ENCODE measurements at regions not wholly inside any gene's neighbourhood (a gene's known extent, or its start where the extent isn't known, plus 50 kb on each side); places are given as distances from the start of the nearest gene placed in this dataset.

DNA sequence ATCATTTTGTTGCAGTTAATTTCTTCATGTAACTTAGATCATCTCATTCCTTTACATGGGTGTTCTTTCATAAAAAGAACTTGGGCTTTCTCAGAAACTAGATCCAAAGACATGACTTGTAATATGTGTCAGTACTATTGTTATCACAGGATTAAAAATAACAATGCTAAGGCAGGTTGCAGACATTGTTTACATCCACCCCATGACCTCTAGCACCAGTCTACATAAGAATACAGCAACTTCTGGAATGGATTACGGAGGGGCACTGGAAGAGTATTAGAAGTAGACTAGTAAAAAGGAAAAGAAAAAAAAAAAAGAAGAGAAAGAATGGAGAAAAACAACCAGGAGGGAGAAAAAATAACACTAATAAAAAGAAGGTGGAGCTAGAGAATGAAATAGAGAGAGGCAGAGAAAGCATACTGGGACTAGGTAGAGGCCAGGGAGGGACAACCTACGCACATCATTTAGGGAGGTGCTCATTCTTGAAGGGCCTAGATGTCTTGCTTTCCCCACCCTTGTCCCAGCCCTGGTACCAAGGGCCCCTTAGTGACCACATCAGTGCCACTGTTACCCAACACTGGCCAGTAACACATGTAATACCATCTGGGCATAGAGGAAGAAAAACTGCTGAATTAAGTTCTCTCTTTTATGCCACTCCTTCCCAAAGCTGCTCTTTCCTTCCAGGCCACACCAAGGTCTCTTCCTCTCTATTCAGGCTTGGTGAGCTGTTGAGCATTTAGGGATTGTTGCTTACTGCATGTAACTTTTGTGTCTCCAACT, 70.6 kb upstream of the KLF7 start:
- no peak overlapping the region for H3K4me3 ChIP-seq (ENCODE audit: low read depth, low read length)
- no peaks in the 10 kb centered on the region for H3K9me3 ChIP-seq (ENCODE audit: control insufficient read depth, insufficient read depth, low read depth, low read length)
- no peak overlapping the region for H3K27ac ChIP-seq (ENCODE audit: low read depth, low read length)
- no peaks in the 10 kb centered on the region for H3K36me3 ChIP-seq (ENCODE audit: control insufficient read depth, insufficient read depth, low read length)
- H3K9ac ChIP-seq (ENCODE audit: low read length) = no peak overlapping the region
- no peaks in the 10 kb centered on the region; the same call in none of the 2 replicates for H3K4me1 ChIP-seq (ENCODE audit: control insufficient read depth, insufficient read depth, low read length)
- no peaks in the 10 kb centered on the region for H3K27me3 ChIP-seq (ENCODE audit: control insufficient read depth, insufficient read depth, low read length)

DNA sequence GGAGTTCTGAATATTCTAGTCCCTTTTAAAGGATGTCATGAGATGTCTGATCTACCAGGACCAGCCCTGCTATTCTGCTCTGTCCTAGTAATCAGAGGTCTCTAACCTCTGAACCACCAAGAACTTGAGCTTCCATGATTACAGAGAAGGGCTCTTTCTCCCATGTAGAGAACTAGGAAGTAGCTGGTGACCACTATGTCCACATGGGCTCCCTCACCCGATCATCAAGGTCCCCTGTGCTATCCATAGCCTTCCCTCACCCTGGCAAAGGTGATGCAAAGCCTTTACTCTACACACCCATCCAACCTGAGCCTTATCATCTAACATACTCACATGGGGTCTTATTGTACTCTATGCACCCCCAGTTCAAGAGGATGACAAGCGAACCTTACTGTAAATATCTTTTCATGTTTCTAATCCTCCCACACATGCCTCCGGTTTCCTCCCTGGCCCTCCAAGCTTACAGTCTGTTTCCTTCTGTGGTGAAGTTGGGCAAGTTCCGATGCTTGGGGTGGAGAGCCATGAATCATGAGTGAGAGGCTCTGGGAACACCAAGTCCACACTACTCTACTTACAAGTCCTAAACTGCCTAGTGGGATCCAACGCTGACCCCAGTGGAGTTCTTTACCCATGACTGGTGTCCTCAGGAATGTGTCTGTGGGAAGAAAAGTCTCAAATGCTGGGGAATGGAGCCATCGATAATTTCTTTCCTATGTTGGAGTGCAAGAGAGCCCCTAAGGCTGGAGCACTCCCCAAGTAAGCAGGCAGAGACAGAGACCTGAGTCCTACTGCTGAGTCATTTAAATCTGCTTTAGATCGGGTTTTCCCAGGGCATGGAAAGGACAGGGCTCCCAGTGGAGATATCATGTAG, 73.3 kb upstream of the KLF7 start:
- Histone ChIP-seq H3K9ac (ENCODE audit: low read length) (no peak overlapping the region), H3K4me1 (ENCODE audit: control insufficient read depth, insufficient read depth, low read length) (no peaks in the 10 kb centered on the region; the same call in none of the 2 replicates), H3K9me3 (ENCODE audit: control insufficient read depth, insufficient read depth, low read depth, low read length) (no peaks in the 10 kb centered on the region), H3K36me3 (ENCODE audit: control insufficient read depth, insufficient read depth, low read length) (no peaks in the 10 kb centered on the region), H3K27ac (ENCODE audit: low read depth, low read length) (no peak overlapping the region), H3K27me3 (ENCODE audit: control insufficient read depth, insufficient read depth, low read length) (no peaks in the 10 kb centered on the region), H3K4me3 (ENCODE audit: low read depth, low read length) (no peak overlapping the region)

DNA sequence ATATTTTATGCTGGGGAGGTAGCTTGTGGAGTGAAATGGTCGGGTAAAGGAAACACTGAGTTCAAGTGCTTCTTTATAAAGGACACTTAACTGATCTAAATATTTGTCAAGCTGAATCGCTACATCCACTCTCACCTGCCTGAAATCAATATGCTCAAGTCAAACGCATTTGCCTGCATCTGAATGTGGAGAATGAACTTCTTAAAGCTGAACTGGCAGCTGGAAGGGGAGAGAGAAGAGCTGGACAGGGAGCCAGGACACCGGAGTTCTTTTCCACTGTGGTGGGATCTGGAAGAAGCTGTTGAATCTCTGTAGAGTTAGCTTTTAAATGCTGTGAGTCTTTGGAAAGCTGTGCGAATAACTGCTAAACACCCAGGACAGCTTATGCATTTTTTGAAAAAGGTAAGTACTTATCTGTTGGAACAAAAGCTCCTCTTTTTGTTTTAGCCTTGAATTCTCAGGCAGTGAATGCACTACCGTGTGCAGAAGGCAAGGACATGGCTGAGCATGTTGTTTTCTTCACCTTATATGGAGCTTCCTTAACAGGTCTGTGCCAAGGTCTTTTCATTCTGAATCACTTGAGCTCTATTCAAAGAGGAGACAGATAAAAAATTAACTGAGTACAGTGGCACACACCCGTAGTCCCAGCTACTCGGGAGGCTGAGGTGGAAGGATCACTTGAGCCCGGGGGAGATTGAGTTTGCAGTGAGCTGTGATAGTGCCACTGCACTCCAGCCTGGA, 74.2 kb upstream of the KLF7 start:
- H3K4me3 ChIP-seq (ENCODE audit: low read depth, low read length) = no peak overlapping the region
- H3K27ac ChIP-seq (ENCODE audit: low read depth, low read length) = no peak overlapping the region
- H3K36me3 ChIP-seq (ENCODE audit: control insufficient read depth, insufficient read depth, low read length) = no peaks in the 10 kb centered on the region
- H3K4me1 ChIP-seq (ENCODE audit: control insufficient read depth, insufficient read depth, low read length) = no peaks in the 10 kb centered on the region; the same call in none of the 2 replicates
- no peaks in the 10 kb centered on the region for H3K9me3 ChIP-seq (ENCODE audit: control insufficient read depth, insufficient read depth, low read depth, low read length)
- H3K9ac ChIP-seq (ENCODE audit: low read length) = no peak overlapping the region
- H3K27me3 ChIP-seq (ENCODE audit: control insufficient read depth, insufficient read depth, low read length) = no peaks in the 10 kb centered on the region

DNA sequence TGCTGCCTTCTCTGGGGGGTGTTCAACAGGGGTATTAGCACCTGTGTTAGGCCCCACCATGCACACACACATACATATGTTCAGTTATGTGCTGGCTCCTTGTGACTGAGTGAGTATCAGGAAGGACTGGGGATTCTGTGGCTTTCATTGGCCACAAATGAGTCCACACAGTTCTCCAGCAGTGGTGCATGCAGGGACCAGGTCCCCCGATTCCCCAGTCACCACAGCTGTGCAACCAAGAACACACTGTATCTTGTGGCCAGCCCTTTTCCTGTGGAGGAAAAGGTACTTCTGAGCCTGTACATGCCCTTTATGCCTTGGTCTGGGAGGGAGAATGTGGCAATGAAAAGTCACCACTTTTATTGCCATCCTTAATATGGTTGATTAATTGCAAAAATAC, 74.9 kb upstream of the KLF7 start:
- no peak overlapping the region for H3K4me3 ChIP-seq (ENCODE audit: low read depth, low read length)
- H3K9ac ChIP-seq (ENCODE audit: low read length) = no peak overlapping the region
- H3K4me1 ChIP-seq (ENCODE audit: control insufficient read depth, insufficient read depth, low read length) = peaks cover 6% of the 10 kb centered on the region
- H3K36me3 ChIP-seq (ENCODE audit: control insufficient read depth, insufficient read depth, low read length) = no peaks in the 10 kb centered on the region
- H3K27me3 ChIP-seq (ENCODE audit: control insufficient read depth, insufficient read depth, low read length) = no peaks in the 10 kb centered on the region
- no peaks in the 10 kb centered on the region for H3K9me3 ChIP-seq (ENCODE audit: control insufficient read depth, insufficient read depth, low read depth, low read length)
- H3K27ac ChIP-seq (ENCODE audit: low read depth, low read length) = no peak overlapping the region

DNA sequence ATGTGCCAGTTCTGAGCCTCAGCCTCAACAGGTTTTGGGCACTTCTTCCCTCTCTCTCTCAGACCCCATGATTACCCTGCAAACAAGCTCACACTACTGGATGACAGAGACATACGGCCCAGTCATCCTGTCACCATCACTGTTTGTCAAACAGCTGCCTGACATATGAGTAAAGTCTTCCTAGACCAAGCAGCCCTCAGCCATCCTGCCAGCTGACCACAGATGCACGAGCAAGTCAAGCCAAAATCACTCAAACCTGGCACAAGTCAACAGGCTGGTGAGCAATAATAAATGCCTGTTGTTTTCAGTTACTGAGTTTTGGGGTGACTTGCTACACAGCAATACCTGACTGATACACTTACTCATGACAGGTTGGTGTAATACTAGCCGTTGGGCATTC, 75.5 kb upstream of the KLF7 start:
- Histone ChIP-seq H3K27ac (ENCODE audit: low read depth, low read length) (no peak overlapping the region), H3K27me3 (ENCODE audit: control insufficient read depth, insufficient read depth, low read length) (no peaks in the 10 kb centered on the region)

DNA sequence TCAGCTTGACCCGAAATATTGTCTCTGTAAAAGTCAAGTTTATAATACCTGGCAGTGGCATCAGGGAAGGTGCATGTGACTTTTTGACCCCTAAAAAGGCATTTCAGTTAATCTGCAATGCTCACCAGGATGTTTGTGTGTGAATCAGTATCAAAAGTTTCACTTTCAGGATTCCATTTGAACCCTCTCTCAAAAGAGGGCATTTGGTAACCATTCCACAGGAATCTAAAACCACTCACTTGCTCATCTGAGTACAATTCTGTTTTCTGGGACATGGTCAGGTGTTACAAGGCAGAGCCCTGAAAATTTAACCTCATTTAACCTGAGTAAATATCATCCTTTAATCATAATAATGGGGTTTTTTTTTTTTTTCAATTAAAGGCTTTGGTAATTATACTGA, 77.9 kb upstream of the KLF7 start:
- Histone ChIP-seq H3K4me1 (ENCODE audit: control insufficient read depth, insufficient read depth, low read length) (peaks cover 13% of the 10 kb centered on the region), H3K27ac (ENCODE audit: low read depth, low read length) (no peak overlapping the region)

More for the DNA sequence above, 75.5 kb upstream of the KLF7 start:
- Histone ChIP-seq H3K36me3 (ENCODE audit: control insufficient read depth, insufficient read depth, low read length) (no peaks in the 10 kb centered on the region), H3K4me1 (ENCODE audit: control insufficient read depth, insufficient read depth, low read length) (peaks cover 11% of the 10 kb centered on the region), H3K9me3 (ENCODE audit: control insufficient read depth, insufficient read depth, low read depth, low read length) (no peaks in the 10 kb centered on the region), H3K9ac (ENCODE audit: low read length) (no peak overlapping the region), H3K4me3 (ENCODE audit: low read depth, low read length) (no peak overlapping the region)

DNA sequence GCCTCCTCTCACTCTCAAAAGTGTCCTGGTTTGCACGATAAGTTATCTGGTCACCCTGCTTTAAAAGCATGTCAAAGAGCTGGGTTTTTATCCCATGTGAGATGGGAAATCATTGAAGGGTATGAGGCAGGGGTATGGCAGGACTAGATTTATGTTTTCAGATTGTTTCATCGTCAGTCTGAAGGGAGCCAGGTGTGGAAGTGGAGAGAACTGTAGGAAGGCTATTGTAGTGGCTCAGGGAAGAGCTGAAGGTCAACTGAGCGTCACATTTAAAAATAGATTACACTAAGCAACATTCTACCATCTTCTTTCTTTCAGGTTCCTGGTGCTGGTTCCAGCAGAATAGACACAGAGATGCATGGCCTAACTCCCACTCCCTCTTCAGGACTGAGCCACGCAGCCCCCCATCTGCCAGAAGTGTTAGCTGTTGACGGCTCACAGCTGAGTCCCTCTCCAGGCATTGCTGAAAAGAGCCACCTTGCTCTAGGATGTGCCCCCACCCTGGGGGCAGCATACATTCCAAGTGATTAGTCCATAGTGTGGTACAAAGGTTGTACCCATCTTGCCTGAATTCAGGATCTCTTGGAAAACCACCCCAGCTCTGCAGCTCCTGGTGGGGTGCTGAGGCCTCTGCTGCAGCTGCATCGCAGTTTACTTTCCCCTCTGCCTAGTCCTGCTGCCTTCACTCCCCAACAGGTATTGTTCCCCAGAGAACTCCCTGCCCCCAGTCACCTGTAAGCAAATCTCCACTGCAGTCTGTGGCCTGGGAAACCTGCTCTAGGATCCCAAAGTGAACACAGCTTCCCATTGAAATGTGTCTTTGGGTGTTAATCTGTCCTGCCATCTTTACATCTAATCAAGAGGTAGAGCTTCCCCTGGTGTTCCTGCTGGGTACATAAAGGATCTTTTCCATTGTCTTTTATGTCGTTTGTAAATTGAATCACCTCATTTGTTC, 79.5 kb upstream of the KLF7 start:
- H3K4me3 ChIP-seq (ENCODE audit: low read depth, low read length) = no peak overlapping the region
- H3K4me1 ChIP-seq (ENCODE audit: control insufficient read depth, insufficient read depth, low read length) = peaks cover 13% of the 10 kb centered on the region
- no peak overlapping the region for H3K9ac ChIP-seq (ENCODE audit: low read length)
- H3K9me3 ChIP-seq (ENCODE audit: control insufficient read depth, insufficient read depth, low read depth, low read length) = no peaks in the 10 kb centered on the region
- no peak overlapping the region for H3K27ac ChIP-seq (ENCODE audit: low read depth, low read length)
- H3K27me3 ChIP-seq (ENCODE audit: control insufficient read depth, insufficient read depth, low read length) = no peaks in the 10 kb centered on the region
- no peaks in the 10 kb centered on the region for H3K36me3 ChIP-seq (ENCODE audit: control insufficient read depth, insufficient read depth, low read length)

More for the DNA sequence above, 77.9 kb upstream of the KLF7 start:
- Histone ChIP-seq H3K9me3 (ENCODE audit: control insufficient read depth, insufficient read depth, low read depth, low read length) (no peaks in the 10 kb centered on the region), H3K4me3 (ENCODE audit: low read depth, low read length) (no peak overlapping the region), H3K36me3 (ENCODE audit: control insufficient read depth, insufficient read depth, low read length) (no peaks in the 10 kb centered on the region), H3K9ac (ENCODE audit: low read length) (no peak overlapping the region), H3K27me3 (ENCODE audit: control insufficient read depth, insufficient read depth, low read length) (no peaks in the 10 kb centered on the region)

DNA sequence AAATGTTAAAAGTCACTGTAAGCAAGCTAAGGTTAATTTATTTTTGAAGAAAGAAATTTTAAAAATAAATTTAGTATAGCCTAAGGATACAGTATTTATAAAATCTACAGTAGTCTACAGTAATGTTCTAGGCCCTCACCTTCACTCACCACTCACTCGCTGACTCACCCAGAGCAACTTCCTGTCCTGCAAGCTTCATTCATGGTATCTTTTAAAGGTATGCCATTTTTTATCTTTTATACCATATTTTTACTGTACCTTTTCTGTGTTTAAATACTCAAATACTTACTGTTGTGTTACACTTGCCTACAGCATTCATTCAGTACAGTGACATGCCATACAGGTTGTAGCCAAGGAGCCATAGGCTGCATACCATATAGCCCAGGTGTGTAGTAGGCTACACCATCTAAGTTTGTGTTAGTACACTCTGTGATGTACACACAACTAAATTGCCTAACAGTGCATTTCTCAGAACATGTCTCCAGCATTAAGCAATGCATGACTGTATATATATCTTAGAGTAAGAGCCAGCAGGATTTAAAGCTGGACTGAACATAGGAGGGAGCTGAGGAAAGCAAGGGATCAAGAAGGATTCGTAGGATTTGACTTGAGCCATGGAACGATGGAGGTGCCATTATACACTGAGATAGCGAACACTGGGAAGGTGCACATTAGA, 83.1 kb upstream of the KLF7 start:
- Histone ChIP-seq H3K36me3 (ENCODE audit: control insufficient read depth, insufficient read depth, low read length) (no peaks in the 10 kb centered on the region), H3K4me3 (ENCODE audit: low read depth, low read length) (no peak overlapping the region), H3K9me3 (ENCODE audit: control insufficient read depth, insufficient read depth, low read depth, low read length) (no peaks in the 10 kb centered on the region), H3K27me3 (ENCODE audit: control insufficient read depth, insufficient read depth, low read length) (no peaks in the 10 kb centered on the region), H3K9ac (ENCODE audit: low read length) (no peak overlapping the region), H3K4me1 (ENCODE audit: control insufficient read depth, insufficient read depth, low read length) (peaks cover 19% of the 10 kb centered on the region), H3K27ac (ENCODE audit: low read depth, low read length) (no peak overlapping the region)

DNA sequence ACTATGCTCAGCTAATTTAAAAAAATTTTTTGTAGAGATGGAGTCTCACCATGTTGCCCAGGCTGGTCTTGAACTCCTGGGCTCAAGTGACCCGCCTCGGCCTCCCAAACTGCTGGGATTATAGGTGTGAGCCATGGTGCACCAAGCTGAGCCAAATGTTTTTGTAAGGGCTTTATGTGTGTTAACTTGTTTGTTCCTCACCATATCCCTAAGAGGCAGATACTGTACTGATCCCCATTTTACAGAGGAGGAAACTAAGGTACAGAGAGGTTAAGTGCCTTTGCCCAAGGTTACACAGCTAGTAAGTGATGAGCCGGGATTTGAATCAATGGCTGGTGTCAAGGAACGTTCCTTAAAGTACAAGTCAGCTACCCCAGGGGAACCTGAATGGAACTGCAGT, 85.3 kb upstream of the KLF7 start:
- Histone ChIP-seq H3K36me3 (ENCODE audit: control insufficient read depth, insufficient read depth, low read length) (no peaks in the 10 kb centered on the region), H3K4me3 (ENCODE audit: low read depth, low read length) (no peak overlapping the region), H3K27me3 (ENCODE audit: control insufficient read depth, insufficient read depth, low read length) (no peaks in the 10 kb centered on the region), H3K9ac (ENCODE audit: low read length) (no peak overlapping the region), H3K4me1 (ENCODE audit: control insufficient read depth, insufficient read depth, low read length) (peaks cover 31% of the 10 kb centered on the region; the same call in 1 of the 2 replicates), H3K9me3 (ENCODE audit: control insufficient read depth, insufficient read depth, low read depth, low read length) (no peaks in the 10 kb centered on the region), H3K27ac (ENCODE audit: low read depth, low read length) (no peak overlapping the region)

Data from HUES6 (cell line).